ENCODE measurements at regions not wholly inside any gene's neighbourhood (a gene's known extent, or its start where the extent isn't known, plus 50 kb on each side); places are given as distances from the start of the nearest gene placed in this dataset.

DNA sequence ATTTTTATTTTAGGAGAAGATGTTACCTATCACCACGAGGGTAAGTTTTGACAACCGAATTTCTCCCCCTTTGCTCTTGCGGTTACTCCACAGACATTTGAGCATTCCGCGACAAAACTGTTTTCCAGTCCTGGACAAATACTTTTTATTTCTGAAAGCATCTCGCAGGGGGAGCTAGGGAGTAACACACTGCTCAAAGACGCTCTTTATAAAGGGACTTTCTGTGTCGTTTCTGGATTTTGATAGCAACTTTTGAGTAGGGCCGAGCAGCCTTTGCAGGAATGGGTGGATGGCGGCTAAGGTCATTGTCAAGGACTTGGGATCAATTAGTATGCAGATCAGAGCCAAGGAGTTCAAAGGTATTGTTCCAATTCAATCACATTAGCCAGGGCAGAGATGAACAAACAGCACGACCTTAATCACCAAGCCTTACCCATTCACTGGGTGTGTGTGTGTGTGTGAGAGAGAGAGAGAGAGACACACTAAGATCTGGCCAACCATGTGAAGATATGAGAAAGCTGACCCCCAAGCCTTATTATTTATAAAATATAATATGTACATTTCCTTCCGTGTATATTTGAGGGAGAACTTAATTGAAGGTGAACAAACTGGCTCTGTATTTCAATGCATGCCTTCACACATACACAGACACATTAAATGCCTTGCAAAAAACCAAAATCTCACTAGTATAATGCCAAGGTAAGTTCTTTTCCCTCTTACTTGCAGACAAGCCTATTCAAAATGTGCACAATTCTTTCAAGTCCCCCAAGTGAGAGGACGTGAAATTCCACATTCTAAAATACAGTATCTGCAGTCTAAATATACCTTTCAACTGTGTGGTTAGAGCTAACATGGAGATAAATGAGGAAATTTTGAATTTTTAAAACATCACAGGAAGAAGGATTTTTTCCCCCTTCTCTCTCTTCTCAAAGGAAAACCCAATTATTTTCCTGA lies 613.8 kb downstream of the VRK1 start:
- no peak for FAIRE-seq
- Histone ChIP-seq H3K9me3 (ENCODE audit: control insufficient read depth in 2 of 3, insufficient read depth in 1 of 3, low read length in 3 of 3) (no peaks in the 10 kb centered on the region), H3K9ac (ENCODE audit: low read length in 3 of 3) (no peak overlapping the region), H3K27ac (ENCODE audit: low read depth in 2 of 2, low read length in 2 of 2) (no peak overlapping the region), H3K36me3 (ENCODE audit: control insufficient read depth in 2 of 3, insufficient read depth in 3 of 3, low read length in 3 of 3) (no peaks in the 10 kb centered on the region), H3K27me3 (ENCODE audit: control insufficient read depth, insufficient read depth, low read length) (peaks cover 50% of the 10 kb centered on the region), H3K4me1 (ENCODE audit: control insufficient read depth in 2 of 3, insufficient read depth in 2 of 3, low read depth in 1 of 3, low read length in 3 of 3) (no peaks in the 10 kb centered on the region), H3K4me3 (ENCODE audit: low read length in 3 of 3) (no peak overlapping the region)
- TF ChIP-seq, protein P1, sequence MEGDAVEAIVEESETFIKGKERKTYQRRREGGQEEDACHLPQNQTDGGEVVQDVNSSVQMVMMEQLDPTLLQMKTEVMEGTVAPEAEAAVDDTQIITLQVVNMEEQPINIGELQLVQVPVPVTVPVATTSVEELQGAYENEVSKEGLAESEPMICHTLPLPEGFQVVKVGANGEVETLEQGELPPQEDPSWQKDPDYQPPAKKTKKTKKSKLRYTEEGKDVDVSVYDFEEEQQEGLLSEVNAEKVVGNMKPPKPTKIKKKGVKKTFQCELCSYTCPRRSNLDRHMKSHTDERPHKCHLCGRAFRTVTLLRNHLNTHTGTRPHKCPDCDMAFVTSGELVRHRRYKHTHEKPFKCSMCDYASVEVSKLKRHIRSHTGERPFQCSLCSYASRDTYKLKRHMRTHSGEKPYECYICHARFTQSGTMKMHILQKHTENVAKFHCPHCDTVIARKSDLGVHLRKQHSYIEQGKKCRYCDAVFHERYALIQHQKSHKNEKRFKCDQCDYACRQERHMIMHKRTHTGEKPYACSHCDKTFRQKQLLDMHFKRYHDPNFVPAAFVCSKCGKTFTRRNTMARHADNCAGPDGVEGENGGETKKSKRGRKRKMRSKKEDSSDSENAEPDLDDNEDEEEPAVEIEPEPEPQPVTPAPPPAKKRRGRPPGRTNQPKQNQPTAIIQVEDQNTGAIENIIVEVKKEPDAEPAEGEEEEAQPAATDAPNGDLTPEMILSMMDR (IDR thresholded peaks at IDR 0.05; ENCODE audit: borderline replicate concordance, extremely low read depth, insufficient read depth), result no peak
- intact Hi-C loops (cut with DNase I), result no loop called here
- peak in 2 of 5 donors; percentile 32 to 38 for DNase-seq

DNA sequence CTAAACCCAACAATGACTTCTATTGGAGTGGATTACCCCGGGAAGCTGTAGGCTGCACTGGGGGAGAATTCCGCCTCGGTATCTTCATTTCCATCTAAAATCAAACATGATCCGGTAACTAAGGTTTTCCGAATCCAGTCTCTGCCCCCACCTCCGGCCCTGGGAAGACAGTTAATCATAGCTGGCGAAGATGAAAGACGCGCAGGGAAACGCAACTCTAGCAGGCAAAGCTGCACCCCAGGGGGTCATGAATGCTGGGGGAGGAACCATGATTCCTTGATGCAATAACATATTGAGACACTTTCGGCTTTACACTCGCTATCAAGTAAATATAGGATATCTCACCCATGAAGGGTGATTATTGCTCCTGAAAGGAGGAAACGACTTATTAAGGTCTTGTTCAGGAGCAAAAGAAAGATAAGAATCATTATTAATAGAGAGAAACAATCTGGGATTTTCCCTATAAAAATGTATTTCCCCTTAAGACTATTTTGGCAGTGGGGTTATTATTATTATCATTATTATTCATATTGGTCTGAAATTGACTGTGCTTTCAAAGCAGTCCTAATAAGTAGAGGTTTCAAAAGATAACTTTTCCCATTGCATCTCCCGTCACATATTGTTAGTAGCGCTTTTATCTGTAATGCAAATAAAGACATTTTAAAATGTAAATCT lies 614.9 kb downstream of the VRK1 start:
- H3K9ac ChIP-seq (ENCODE audit: low read length in 3 of 3), result no peak overlapping the region
- intact Hi-C loops (cut with DNase I), result no loop called here
- H3K9me3 ChIP-seq (ENCODE audit: control insufficient read depth in 2 of 3, insufficient read depth in 1 of 3, low read length in 3 of 3), result no peaks in the 10 kb centered on the region
- DNase-seq, result no peak
- H3K36me3 ChIP-seq (ENCODE audit: control insufficient read depth in 2 of 3, insufficient read depth in 3 of 3, low read length in 3 of 3), result no peaks in the 10 kb centered on the region
- no peak overlapping the region for H3K4me3 ChIP-seq (ENCODE audit: low read length in 3 of 3)
- H3K27ac ChIP-seq (ENCODE audit: low read depth in 2 of 2, low read length in 2 of 2), result no peak overlapping the region
- FAIRE-seq, result no peak
- TF ChIP-seq, protein P1 (IDR thresholded peaks at IDR 0.05; ENCODE audit: borderline replicate concordance, extremely low read depth, insufficient read depth), result no peak
- peaks cover 53% of the 10 kb centered on the region for H3K27me3 ChIP-seq (ENCODE audit: control insufficient read depth, insufficient read depth, low read length)
- H3K4me1 ChIP-seq (ENCODE audit: control insufficient read depth in 2 of 3, insufficient read depth in 2 of 3, low read depth in 1 of 3, low read length in 3 of 3), result no peaks in the 10 kb centered on the region

DNA sequence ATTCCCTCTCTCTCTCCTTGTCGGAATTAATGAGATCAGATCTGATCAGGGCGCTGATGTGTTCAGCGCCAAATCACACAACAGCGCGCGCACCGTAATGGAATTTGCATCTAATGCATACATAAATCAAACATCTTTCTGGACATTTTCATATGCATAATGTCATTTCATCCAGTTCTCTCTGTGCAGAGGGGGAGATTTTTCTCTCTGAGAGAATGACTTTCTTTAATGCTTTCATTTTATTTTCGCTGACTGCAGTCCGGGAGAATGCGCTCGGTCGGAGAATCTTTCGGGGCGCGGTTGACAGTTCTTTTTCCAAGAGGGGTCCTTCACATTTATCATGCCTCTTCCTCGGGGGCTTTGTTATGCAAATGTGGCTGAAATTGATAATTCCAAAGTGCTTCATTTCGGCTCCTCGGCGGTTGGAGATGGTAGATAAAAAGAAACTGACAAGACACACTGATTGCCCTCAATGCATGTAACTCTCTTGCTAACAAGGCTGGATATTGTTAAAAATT lies 615.9 kb downstream of the VRK1 start:
- intact Hi-C loops (cut with DNase I), result no loop called here
- Histone ChIP-seq H3K4me3 (ENCODE audit: low read length in 3 of 3) (peak overlapping the region in 1 of 3 donors; percentile 19), H3K9me3 (ENCODE audit: control insufficient read depth in 2 of 3, insufficient read depth in 1 of 3, low read length in 3 of 3) (no peaks in the 10 kb centered on the region), H3K27ac (ENCODE audit: low read depth in 2 of 2, low read length in 2 of 2) (no peak overlapping the region), H3K27me3 (ENCODE audit: control insufficient read depth, insufficient read depth, low read length) (peaks cover 55% of the 10 kb centered on the region), H3K36me3 (ENCODE audit: control insufficient read depth in 2 of 3, insufficient read depth in 3 of 3, low read length in 3 of 3) (no peaks in the 10 kb centered on the region), H3K4me1 (ENCODE audit: control insufficient read depth in 2 of 3, insufficient read depth in 2 of 3, low read depth in 1 of 3, low read length in 3 of 3) (no peaks in the 10 kb centered on the region), H3K9ac (ENCODE audit: low read length in 3 of 3) (no peak overlapping the region)
- TF ChIP-seq, protein P1 (IDR thresholded peaks at IDR 0.05; ENCODE audit: borderline replicate concordance, extremely low read depth, insufficient read depth), result no peak
- no peak for FAIRE-seq
- peak in 1 of 5 donors; percentile 38 for DNase-seq

Measured in kidney (tissue), 13 donors.